Lower lobe of right lung (tissue), 2 donors: ENCODE measurements at regions not wholly inside any gene's neighbourhood (a gene's known extent, or its start where the extent isn't known, plus 50 kb on each side); places are given as distances from the start of the nearest gene placed in this dataset.

ENCODE experiments used
- ATAC-seq, 2 donors: fragments of 200-7000 bp; cut with Tn5 transposase; one replicate each; pipeline ENCODE4 v1.9.1; 2020 to 2022; ENCODE audit warnings: mild to moderate bottlenecking in 2 of 2, moderate library complexity in 2 of 2
- DNase-seq: peaks from one replicate; pipeline ENCODE4 v3.0.0-alpha.2; 2020
- H3K27ac ChIP-seq: fragments of 200-600 bp; one replicate; pipeline ENCODE4 v1.8.0; 2022
- H3K27me3 ChIP-seq: fragments of 200-600 bp; one replicate; pipeline ENCODE4 v1.8.0; 2022; ENCODE audit warnings: low read depth
- H3K36me3 ChIP-seq: fragments of 200-600 bp; one replicate; pipeline ENCODE4 v1.8.0; 2022; ENCODE audit warnings: mild to moderate bottlenecking
- H3K4me1 ChIP-seq: fragments of 200-600 bp; one replicate; pipeline ENCODE4 v1.8.0; 2022
- H3K4me3 ChIP-seq: fragments of 200-600 bp; one replicate; pipeline ENCODE4 v1.8.0; 2022; ENCODE audit warnings: mild to moderate bottlenecking
- H3K9me3 ChIP-seq: fragments of 200-600 bp; one replicate; pipeline ENCODE4 v1.8.0; 2022
- intact Hi-C: fragments of 100-400 bp; cut with DNase I; formaldehyde crosslinking; loops from one replicate; pipeline ENCODE4 v1.11.0; 2022
- TF ChIP-seq, protein P1 (sequence below): fragments of 200-600 bp; IDR thresholded peaks from one replicate; pipeline ENCODE4 v1.8.0; 2022; ENCODE audit warnings: antibody characterized with exemption, mild to moderate bottlenecking
- donor health status: DM: no; HTN: yes; CAD: no; lungs with severe emphysema.

DNA sequence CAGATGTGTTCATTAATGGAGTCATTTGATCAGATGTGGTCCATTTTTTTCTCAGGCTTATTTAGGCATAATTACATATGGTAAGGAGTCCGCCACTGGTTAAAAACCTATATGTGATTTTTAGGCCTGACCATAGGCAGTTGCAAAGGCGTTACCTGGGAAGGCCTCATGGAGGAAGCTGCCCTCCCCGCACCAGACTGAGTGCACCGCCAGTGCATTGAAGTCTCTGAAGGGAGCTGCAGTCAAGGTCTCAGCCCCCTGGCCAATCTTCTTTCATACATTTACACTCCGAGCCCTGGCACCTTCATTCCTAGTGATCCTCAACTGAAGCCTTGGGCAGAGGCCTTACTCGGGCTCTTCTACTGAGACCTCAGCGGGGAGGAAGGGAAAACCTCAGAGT is 898.2 kb upstream of the AGA start:
- ATAC-seq, result no peak
- H3K36me3 ChIP-seq, result no peaks in the 10 kb centered on the region
- intact Hi-C loops, result no loop called here

DNA sequence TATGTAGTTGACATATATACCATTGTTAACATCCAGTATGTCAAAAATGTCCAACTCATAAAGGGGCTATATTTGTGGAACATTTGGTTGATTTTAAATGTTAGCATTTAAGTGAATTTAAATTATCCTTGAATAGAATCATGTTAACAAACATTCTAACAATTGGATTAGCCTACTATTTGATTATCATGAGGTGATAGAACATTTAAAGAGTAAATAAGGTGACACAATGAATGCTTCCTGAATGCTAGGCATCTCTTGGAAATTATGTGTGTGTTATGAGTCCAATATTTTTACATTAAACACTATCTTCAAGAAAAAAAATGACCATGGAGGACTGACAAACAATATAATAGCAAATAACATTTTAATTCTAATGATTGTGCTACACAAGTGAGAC is 901.9 kb upstream of the AGA start:
- intact Hi-C loops, result no loop called here
- Histone ChIP-seq H3K4me3 (no peak overlapping the region), H3K4me1 (no peaks in the 10 kb centered on the region), H3K27ac (no peak overlapping the region), H3K27me3 (no peaks in the 10 kb centered on the region), H3K9me3 (no peaks in the 10 kb centered on the region), H3K36me3 (no peaks in the 10 kb centered on the region)
- TF ChIP-seq, protein P1, sequence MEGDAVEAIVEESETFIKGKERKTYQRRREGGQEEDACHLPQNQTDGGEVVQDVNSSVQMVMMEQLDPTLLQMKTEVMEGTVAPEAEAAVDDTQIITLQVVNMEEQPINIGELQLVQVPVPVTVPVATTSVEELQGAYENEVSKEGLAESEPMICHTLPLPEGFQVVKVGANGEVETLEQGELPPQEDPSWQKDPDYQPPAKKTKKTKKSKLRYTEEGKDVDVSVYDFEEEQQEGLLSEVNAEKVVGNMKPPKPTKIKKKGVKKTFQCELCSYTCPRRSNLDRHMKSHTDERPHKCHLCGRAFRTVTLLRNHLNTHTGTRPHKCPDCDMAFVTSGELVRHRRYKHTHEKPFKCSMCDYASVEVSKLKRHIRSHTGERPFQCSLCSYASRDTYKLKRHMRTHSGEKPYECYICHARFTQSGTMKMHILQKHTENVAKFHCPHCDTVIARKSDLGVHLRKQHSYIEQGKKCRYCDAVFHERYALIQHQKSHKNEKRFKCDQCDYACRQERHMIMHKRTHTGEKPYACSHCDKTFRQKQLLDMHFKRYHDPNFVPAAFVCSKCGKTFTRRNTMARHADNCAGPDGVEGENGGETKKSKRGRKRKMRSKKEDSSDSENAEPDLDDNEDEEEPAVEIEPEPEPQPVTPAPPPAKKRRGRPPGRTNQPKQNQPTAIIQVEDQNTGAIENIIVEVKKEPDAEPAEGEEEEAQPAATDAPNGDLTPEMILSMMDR, result no peak
- DNase-seq (no peak), ATAC-seq (no peak)

More for the DNA sequence above, 898.2 kb upstream of the AGA start:
- no peak overlapping the region for H3K4me3 ChIP-seq
- H3K27me3 ChIP-seq, result no peaks in the 10 kb centered on the region
- no peak for DNase-seq
- TF ChIP-seq, protein P1, result no peak
- H3K27ac ChIP-seq, result no peak overlapping the region
- H3K4me1 ChIP-seq, result no peaks in the 10 kb centered on the region
- no peaks in the 10 kb centered on the region for H3K9me3 ChIP-seq

DNA sequence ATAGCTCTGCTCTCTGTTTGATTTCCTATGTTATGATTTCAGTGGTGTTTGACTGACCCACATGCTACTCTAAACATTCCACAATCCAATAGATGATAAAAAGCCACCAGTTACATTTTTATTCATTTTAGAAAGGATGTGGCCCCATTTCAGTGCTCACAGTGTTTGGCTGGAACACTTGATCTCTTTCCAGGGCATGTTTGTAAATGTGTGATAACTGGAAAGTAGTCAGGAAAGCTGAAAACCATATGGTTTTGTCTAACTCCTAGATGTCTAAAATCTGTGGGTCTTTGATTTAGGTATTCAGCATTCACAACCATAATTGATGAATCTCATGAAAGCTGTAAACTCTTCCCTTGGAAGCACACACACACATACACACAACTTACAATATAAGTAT is 904.9 kb upstream of the AGA start:
- ATAC-seq (no peak), DNase-seq (no peak)
- Histone ChIP-seq H3K27me3 (no peaks in the 10 kb centered on the region), H3K36me3 (no peaks in the 10 kb centered on the region), H3K4me3 (no peak overlapping the region), H3K27ac (no peak overlapping the region), H3K4me1 (no peaks in the 10 kb centered on the region), H3K9me3 (no peaks in the 10 kb centered on the region)
- TF ChIP-seq, protein P1, result no peak
- intact Hi-C loops, result no loop called here

DNA sequence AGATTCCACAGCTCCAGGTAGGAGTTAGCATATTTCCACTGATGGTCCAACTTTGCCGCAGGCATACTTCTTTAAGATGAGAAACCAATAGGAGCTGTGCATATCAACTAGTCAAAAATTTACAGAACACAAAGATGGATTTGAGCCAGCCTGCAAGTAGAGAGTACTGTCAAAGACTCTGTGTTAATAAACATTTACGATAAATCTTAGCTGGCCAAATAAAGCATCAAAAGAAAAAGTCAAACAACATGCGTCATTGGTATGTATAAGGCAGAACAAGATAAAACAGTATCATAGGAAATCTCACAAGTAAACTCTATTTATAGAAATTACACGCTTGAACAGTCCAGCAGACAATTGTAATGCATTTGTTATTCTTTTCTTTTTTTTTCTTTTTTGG is 907.4 kb upstream of the AGA start:
- ATAC-seq (no peak), DNase-seq (no peak)
- Histone ChIP-seq H3K36me3 (no peaks in the 10 kb centered on the region), H3K27ac (no peak overlapping the region), H3K4me3 (no peak overlapping the region), H3K9me3 (no peaks in the 10 kb centered on the region), H3K27me3 (no peaks in the 10 kb centered on the region), H3K4me1 (no peaks in the 10 kb centered on the region)
- intact Hi-C loops, result no loop called here
- TF ChIP-seq, protein P1, result no peak

DNA sequence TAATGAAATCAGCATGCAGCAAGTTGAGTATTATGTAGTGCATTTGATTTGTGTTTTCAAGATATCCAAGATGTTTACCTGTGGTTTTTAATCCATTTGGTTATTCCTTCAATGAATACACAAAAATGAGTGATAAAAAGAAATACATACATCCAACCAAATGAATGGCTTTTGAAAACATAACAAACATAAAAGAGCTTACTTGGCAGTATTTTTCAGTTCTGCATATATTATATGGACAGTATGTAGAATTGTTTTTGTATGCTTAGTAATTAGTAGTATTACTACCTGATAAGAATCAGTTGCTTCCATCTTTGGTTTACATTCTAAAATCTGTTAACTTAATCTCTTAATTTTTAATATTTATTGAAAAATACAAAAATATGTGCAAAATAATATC is 908.9 kb upstream of the AGA start:
- H3K4me3 ChIP-seq, result no peak overlapping the region
- ATAC-seq, result no peak

More for the DNA sequence above, 908.9 kb upstream of the AGA start:
- H3K36me3 ChIP-seq, result no peaks in the 10 kb centered on the region
- intact Hi-C loops, result no loop called here
- H3K9me3 ChIP-seq, result no peaks in the 10 kb centered on the region
- TF ChIP-seq, protein P1, result no peak
- H3K4me1 ChIP-seq, result no peaks in the 10 kb centered on the region
- H3K27me3 ChIP-seq, result no peaks in the 10 kb centered on the region
- no peak for DNase-seq
- H3K27ac ChIP-seq, result no peak overlapping the region
